Uterus (tissue), 3 donors: ENCODE measurements at regions not wholly inside any gene's neighbourhood (a gene's known extent, or its start where the extent isn't known, plus 50 kb on each side); places are given as distances from the start of the nearest gene placed in this dataset.

ENCODE experiments used
- DNase-seq, 2 donors: peaks; one replicate each; pipeline ENCODE4 v3.0.0-alpha.2; 2019 to 2020
- H3K27ac ChIP-seq, 2 donors: fragments of 200-600 bp; sonication (generic); 1 replicate in 1 of 2; 2 replicates in 1 of 2; pipeline ENCODE4 v1.5.1; 2016 to 2018
- H3K27me3 ChIP-seq, 2 donors: fragments of 200-600 bp; sonication (generic); one replicate each; pipeline ENCODE4 v1.5.1; 2018 to 2019; ENCODE audit warnings: control low read depth in 1 of 2
- H3K36me3 ChIP-seq, 2 donors: fragments of 200-600 bp; sonication (generic); one replicate each; pipeline ENCODE4 v1.5.1; 2019; ENCODE audit warnings: control low read depth in 1 of 2
- H3K4me1 ChIP-seq, 2 donors: fragments of 200-600 bp; sonication (generic); one replicate each; pipeline ENCODE4 v1.5.1; 2018 to 2019; ENCODE audit warnings: control low read depth in 1 of 2
- H3K4me3 ChIP-seq, 2 donors: fragments of 200-600 bp; sonication (generic); 1 replicate in 1 of 2; 2 replicates in 1 of 2; pipeline ENCODE4 v1.5.1; 2018 to 2019; ENCODE audit warnings: mild to moderate bottlenecking in 1 of 2
- H3K9me3 ChIP-seq, 2 donors: fragments of 200-600 bp; sonication (generic); one replicate each; pipeline ENCODE4 v1.5.1; 2019; ENCODE audit warnings: control low read depth in 1 of 2
- POLR2A ChIP-seq, 2 donors: fragments of 450-650 bp; IDR thresholded peaks; one replicate each; pipeline ENCODE4 v1.6.1; 2016; ENCODE audit warnings: antibody characterized with exemption in 2 of 2, mild to moderate bottlenecking in 1 of 2, moderate library complexity in 1 of 2
- intact Hi-C: fragments of 100-400 bp; cut with DNase I; formaldehyde crosslinking; loops from one replicate; pipeline ENCODE4 v1.15.1; 2023; ENCODE audit warnings: low total_unique reads
- TF ChIP-seq, protein P1 (sequence below), 4 experiments: fragments of 200-600 bp in 2 of 4; fragments of 450-650 bp in 2 of 4; sonication (generic) in 2 of 4; IDR thresholded peaks; one replicate each; pipeline ENCODE4 v1.5.1; 2016 to 2019; ENCODE audit warnings: antibody characterized with exemption in 4 of 4, mild to moderate bottlenecking in 2 of 4, moderate library complexity in 1 of 4
- donor health status: DM: yes; HTN: yes; CAD: no.

GRCh38 chr12:98217257-98217656 lies 298.1 kb upstream of the TMPO start:
- H3K27me3 ChIP-seq = no peaks in the 10 kb centered on the region
- no peak for DNase-seq
- no peak overlapping the region for H3K4me3 ChIP-seq
- no peaks in the 10 kb centered on the region for H3K4me1 ChIP-seq
- no peak overlapping the region for H3K27ac ChIP-seq
- intact Hi-C loops = no loop called here
- TF ChIP-seq POLR2A (IDR thresholded peaks at IDR 0.05) = no peak
- TF ChIP-seq, protein P1, sequence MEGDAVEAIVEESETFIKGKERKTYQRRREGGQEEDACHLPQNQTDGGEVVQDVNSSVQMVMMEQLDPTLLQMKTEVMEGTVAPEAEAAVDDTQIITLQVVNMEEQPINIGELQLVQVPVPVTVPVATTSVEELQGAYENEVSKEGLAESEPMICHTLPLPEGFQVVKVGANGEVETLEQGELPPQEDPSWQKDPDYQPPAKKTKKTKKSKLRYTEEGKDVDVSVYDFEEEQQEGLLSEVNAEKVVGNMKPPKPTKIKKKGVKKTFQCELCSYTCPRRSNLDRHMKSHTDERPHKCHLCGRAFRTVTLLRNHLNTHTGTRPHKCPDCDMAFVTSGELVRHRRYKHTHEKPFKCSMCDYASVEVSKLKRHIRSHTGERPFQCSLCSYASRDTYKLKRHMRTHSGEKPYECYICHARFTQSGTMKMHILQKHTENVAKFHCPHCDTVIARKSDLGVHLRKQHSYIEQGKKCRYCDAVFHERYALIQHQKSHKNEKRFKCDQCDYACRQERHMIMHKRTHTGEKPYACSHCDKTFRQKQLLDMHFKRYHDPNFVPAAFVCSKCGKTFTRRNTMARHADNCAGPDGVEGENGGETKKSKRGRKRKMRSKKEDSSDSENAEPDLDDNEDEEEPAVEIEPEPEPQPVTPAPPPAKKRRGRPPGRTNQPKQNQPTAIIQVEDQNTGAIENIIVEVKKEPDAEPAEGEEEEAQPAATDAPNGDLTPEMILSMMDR (IDR thresholded peaks at IDR 0.05) = no peak
- no peaks in the 10 kb centered on the region for H3K9me3 ChIP-seq
- no peaks in the 10 kb centered on the region for H3K36me3 ChIP-seq

GRCh38 chr12:98220636-98221035 lies 294.8 kb upstream of the TMPO start:
- DNase-seq = no peak
- no peaks in the 10 kb centered on the region for H3K36me3 ChIP-seq
- no peak overlapping the region for H3K4me3 ChIP-seq
- no peak for TF ChIP-seq POLR2A (IDR thresholded peaks at IDR 0.05)
- TF ChIP-seq, protein P1 (IDR thresholded peaks at IDR 0.05) = no peak
- no peak overlapping the region for H3K27ac ChIP-seq
- no peaks in the 10 kb centered on the region for H3K9me3 ChIP-seq
- no peaks in the 10 kb centered on the region for H3K4me1 ChIP-seq
- no peaks in the 10 kb centered on the region for H3K27me3 ChIP-seq
- intact Hi-C loops = no loop called here

DNA sequence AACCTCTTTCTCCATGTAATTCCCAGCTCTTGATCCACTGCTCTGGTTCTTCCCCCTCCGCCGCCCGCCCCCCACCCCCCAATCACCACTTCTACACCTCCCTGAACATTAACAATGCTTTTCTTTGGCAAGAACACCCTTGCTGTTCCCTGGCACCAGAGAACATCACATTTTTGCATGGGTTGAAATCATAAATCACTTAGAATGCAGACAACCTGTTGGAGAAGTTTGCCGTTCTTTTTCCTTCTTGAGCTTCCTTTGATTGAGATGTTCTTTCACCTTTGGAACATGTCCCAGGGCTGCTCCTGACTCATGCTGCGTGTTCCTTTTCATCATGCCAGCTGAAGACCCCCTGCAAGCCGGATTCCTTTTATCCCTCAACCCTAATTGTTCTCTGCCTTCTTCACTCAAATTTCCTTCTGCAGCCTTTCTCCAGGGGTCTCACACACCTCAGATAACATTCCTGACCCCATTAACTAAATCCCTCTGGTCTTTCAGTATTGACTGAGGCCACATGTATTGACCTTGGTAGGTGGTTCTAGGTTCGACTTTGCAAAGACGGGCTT lies 294.1 kb upstream of the TMPO start:
- intact Hi-C loops = no loop called here
- H3K9me3 ChIP-seq = no peaks in the 10 kb centered on the region

GRCh38 chr12:98222135-98222534 lies 293.3 kb upstream of the TMPO start:
- Histone ChIP-seq H3K27me3 (no peaks in the 10 kb centered on the region), H3K4me1 (no peaks in the 10 kb centered on the region), H3K4me3 (no peak overlapping the region), H3K9me3 (no peaks in the 10 kb centered on the region), H3K36me3 (no peaks in the 10 kb centered on the region), H3K27ac (no peak overlapping the region)
- intact Hi-C loops = no loop called here
- TF ChIP-seq, protein P1 (IDR thresholded peaks at IDR 0.05) = no peak
- TF ChIP-seq POLR2A (IDR thresholded peaks at IDR 0.05) = no peak
- DNase-seq = no peak

More for the DNA sequence above, 294.1 kb upstream of the TMPO start:
- TF ChIP-seq, protein P1 (IDR thresholded peaks at IDR 0.05) = no peak
- no peak for TF ChIP-seq POLR2A (IDR thresholded peaks at IDR 0.05)
- no peak for DNase-seq
- Histone ChIP-seq H3K27ac (no peak overlapping the region), H3K27me3 (no peaks in the 10 kb centered on the region), H3K4me1 (no peaks in the 10 kb centered on the region), H3K4me3 (no peak overlapping the region), H3K36me3 (no peaks in the 10 kb centered on the region)

DNA sequence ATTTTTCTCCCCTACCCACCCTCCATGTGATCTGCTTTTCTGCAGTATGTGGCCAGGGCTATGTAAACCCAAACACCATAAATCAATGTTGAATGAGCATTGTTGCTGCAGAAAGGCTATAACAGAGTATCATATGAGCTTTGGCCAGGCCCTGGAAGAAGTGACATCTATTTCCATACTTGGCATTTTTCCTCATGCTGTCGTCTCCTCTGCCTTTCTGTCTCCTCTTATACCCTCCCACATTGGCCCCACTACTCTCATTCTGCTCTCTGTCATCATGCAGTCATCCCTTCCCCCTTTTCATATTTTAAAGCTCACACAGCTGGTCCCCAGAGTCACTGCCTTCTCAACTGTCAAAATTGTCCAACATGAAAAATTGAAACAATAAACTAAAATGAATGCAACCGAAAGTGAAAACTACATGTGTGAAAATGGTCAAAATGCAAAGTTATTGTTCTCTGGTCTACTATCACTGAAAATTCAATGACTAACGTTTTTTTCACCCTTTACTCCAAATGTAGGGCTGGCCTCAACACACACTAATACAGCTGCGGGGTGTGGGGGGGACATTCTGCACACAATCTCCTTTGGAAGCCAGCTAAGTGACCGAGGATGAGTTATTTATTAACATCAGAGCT lies 290.7 kb upstream of the TMPO start:
- no peak for TF ChIP-seq POLR2A (IDR thresholded peaks at IDR 0.05)
- TF ChIP-seq, protein P1 (IDR thresholded peaks at IDR 0.05) = no peak
- intact Hi-C loops = no loop called here

More for the DNA sequence above, 290.7 kb upstream of the TMPO start:
- no peak for DNase-seq
- Histone ChIP-seq H3K36me3 (no peaks in the 10 kb centered on the region), H3K4me1 (no peaks in the 10 kb centered on the region), H3K27ac (no peak overlapping the region), H3K27me3 (no peaks in the 10 kb centered on the region), H3K9me3 (no peaks in the 10 kb centered on the region), H3K4me3 (no peak overlapping the region)
